ENCODE measurements at regions not wholly inside any gene's neighbourhood (a gene's known extent, or its start where the extent isn't known, plus 50 kb on each side); places are given as distances from the start of the nearest gene placed in this dataset.

DNA sequence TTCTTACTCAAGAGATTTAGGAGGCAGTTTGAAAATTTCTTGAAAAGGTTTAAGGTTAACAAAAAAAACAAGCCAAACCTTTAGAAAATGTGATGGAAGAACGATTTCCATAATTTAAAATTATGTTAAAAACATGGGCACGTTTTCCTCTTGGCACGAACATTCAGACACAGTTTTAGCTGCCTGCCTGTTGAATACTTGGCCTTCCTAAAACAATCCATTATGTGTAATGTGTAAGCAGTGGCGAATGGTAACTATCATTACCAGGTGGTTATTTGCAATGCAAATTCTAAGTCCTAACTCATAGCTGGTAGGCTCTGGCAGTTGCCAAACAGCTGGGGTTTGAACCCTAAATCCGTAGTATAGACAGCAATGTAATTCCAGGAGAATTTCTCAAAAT, 1425.7 kb upstream of the SLC10A2 start:
- 48 to 60% methylated on average over 5 of the region's 5 CpGs for WGBS, 2 donors
- no peak overlapping the region for H3K4me3 ChIP-seq (ENCODE audit: low read depth, poor library complexity, severe bottlenecking)
- intact Hi-C loops (cut with DNase I; ENCODE audit: low total_unique reads), result no loop called here
- no peak for TF ChIP-seq CTCF (IDR thresholded peaks at IDR 0.05)
- TF ChIP-seq POLR2A (IDR thresholded peaks at IDR 0.05), result no peak
- no peak for DNase-seq (ENCODE audit: low spot score in 2 of 2)

- TF ChIP-seq CTCF (IDR thresholded peaks at IDR 0.05) (no peak), POLR2A (IDR thresholded peaks at IDR 0.05) (no peak)
- no peak for DNase-seq (ENCODE audit: low spot score in 2 of 2)
- intact Hi-C loops (cut with DNase I; ENCODE audit: low total_unique reads), result no loop called here
- 52% methylated on average over 1 of the region's 1 CpG for WGBS, 2 donors
- H3K4me3 ChIP-seq (ENCODE audit: low read depth, poor library complexity, severe bottlenecking), result no peak overlapping the region
These were observed 1420.8 kb upstream of the SLC10A2 start for GRCh38 chr13:104487006-104487405.

GRCh38 chr13:104485571-104485970, 1419.4 kb upstream of the SLC10A2 start:
- TF ChIP-seq CTCF (IDR thresholded peaks at IDR 0.05), result no peak
- TF ChIP-seq POLR2A (IDR thresholded peaks at IDR 0.05), result no peak
- 12 to 23% methylated on average over 1 of the region's 1 CpG for WGBS, 2 donors
- intact Hi-C loops (cut with DNase I; ENCODE audit: low total_unique reads), result no loop called here
- DNase-seq (ENCODE audit: low spot score in 2 of 2), result no peak
- H3K4me3 ChIP-seq (ENCODE audit: low read depth, poor library complexity, severe bottlenecking), result no peak overlapping the region

DNA sequence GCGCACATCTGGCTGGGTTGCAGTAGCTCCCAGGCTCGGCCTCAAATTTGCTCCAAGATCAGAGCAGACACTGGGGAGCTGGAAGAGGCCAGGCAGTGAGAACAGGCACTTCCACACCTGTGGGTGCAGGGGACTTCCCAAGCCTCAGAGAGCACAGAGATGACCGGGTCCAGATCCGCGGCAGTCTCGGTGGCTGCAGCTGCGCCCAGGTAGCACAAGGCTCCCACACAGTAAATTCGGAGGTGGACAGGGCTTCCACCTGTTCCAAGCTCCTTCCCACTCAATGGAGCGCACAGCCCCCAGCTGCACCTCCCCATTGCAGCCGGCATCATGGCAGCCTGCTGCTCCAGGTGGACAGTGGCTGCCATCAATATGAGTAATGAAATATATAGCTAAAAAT, 1417.4 kb upstream of the SLC10A2 start:
- no peak overlapping the region for H3K4me3 ChIP-seq (ENCODE audit: low read depth, poor library complexity, severe bottlenecking)
- 95 to 96% methylated on average over 9 to 10 of the region's 10 CpGs for WGBS, 2 donors
- intact Hi-C loops (cut with DNase I; ENCODE audit: low total_unique reads), result no loop called here
- no peak for DNase-seq (ENCODE audit: low spot score in 2 of 2)
- TF ChIP-seq CTCF (IDR thresholded peaks at IDR 0.05) (no peak), POLR2A (IDR thresholded peaks at IDR 0.05) (no peak)

DNA sequence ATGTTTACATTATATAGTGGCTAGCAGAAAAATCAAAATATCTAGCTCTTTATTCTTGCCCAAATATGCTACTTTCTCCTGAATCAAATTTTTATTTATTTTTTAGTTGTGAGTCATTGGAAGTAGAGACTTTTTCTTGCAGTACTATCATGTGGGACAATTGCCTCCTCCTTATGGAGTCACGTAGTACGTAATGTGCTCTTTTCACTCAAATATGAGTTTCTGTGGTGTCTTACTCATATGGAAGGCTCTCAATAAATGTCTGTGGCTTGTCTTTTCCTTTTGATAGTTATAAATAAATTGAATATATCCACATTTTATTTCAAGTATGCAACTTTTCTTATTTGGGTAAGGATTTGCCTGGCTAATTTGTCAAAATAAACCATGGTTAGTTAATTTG, 1411.0 kb upstream of the SLC10A2 start:
- no peak overlapping the region for H3K4me3 ChIP-seq (ENCODE audit: low read depth, poor library complexity, severe bottlenecking)
- TF ChIP-seq POLR2A (IDR thresholded peaks at IDR 0.05) (no peak), CTCF (IDR thresholded peaks at IDR 0.05) (no peak)
- 95 to 99% methylated on average over 2 of the region's 2 CpGs for WGBS, 2 donors
- intact Hi-C loops (cut with DNase I; ENCODE audit: low total_unique reads), result no loop called here
- no peak for DNase-seq (ENCODE audit: low spot score in 2 of 2)

- TF ChIP-seq CTCF (IDR thresholded peaks at IDR 0.05), result no peak
- no peak for TF ChIP-seq POLR2A (IDR thresholded peaks at IDR 0.05)
- intact Hi-C loops (cut with DNase I; ENCODE audit: low total_unique reads), result no loop called here
- no peak overlapping the region for H3K4me3 ChIP-seq (ENCODE audit: low read depth, poor library complexity, severe bottlenecking)
- no peak for DNase-seq (ENCODE audit: low spot score in 2 of 2)
These were observed 1407.7 kb upstream of the SLC10A2 start for GRCh38 chr13:104473936-104474335.

All from lower leg skin (tissue), 4 donors.